Activated CD8-positive, alpha-beta memory T cell treated with anti-CD3 and anti-CD28 coated beads, Interleukin-2, amount 50 U/mL, for 4 hours (primary cell): ENCODE measurements at regions not wholly inside any gene's neighbourhood (a gene's known extent, or its start where the extent isn't known, plus 50 kb on each side); places are given as distances from the start of the nearest gene placed in this dataset.
"Not testable (repeated sequence)": the region's sequence is repeated elsewhere in the genome, so short reads cannot be mapped to it uniquely, and the experiment has no call there.

Experiments used
- DNase-seq: peaks from one replicate; pipeline ENCODE4 v3.0.0-alpha.2; 2020

- no peak for DNase-seq
Measured at GRCh38 chr4:77308843-77309242, 151.8 kb downstream of the CCNG2 start.

- no peak for DNase-seq
Measured at GRCh38 chr4:77309496-77309895, 152.5 kb downstream of the CCNG2 start.

GRCh38 chr4:77310931-77311330 lies 153.9 kb downstream of the CCNG2 start:
- DNase-seq = no peak

GRCh38 chr4:77314697-77315096 lies 157.7 kb downstream of the CCNG2 start:
- no peak for DNase-seq

GRCh38 chr4:77327151-77327550 lies 170.1 kb downstream of the CCNG2 start:
- no peak for DNase-seq

- DNase-seq = no peak
Measured at GRCh38 chr4:77332696-77333270, 175.8 kb downstream of the CCNG2 start.

- no peak for DNase-seq
Measured at GRCh38 chr4:77336411-77337142, 179.6 kb downstream of the CCNG2 start.

GRCh38 chr4:77342170-77342810 lies 185.3 kb downstream of the CCNG2 start:
- DNase-seq = no peak

- no peak for DNase-seq
Measured at GRCh38 chr4:77344001-77344400, 187.0 kb downstream of the CCNG2 start.

GRCh38 chr4:77344784-77345183 lies 187.8 kb downstream of the CCNG2 start:
- DNase-seq = no peak

- DNase-seq = no peak
Measured at GRCh38 chr4:77347351-77347966, 190.5 kb downstream of the CCNG2 start.

- no peak for DNase-seq
Measured at GRCh38 chr4:77348815-77349214, 191.8 kb downstream of the CCNG2 start.

- DNase-seq = no peak
Measured at GRCh38 chr4:77349364-77349763, 192.4 kb downstream of the CCNG2 start.

- DNase-seq = no peak
Measured at GRCh38 chr4:77349796-77350195, 192.8 kb downstream of the CCNG2 start.

- no peak for DNase-seq
Measured at GRCh38 chr4:77352192-77352591, 195.2 kb downstream of the CCNG2 start.

GRCh38 chr4:77353724-77354315 lies 196.8 kb downstream of the CCNG2 start:
- not testable (repeated sequence) for DNase-seq

- DNase-seq = no peak
Measured at GRCh38 chr4:77354550-77354949, 197.5 kb downstream of the CCNG2 start.

GRCh38 chr4:77355731-77356130 lies 198.7 kb downstream of the CCNG2 start:
- DNase-seq = no peak

GRCh38 chr4:77358315-77358928 lies 201.4 kb downstream of the CCNG2 start:
- no peak for DNase-seq

- DNase-seq = no peak
Measured at GRCh38 chr4:77360451-77360850, 203.4 kb downstream of the CCNG2 start.

- DNase-seq = not testable (repeated sequence)
Measured at GRCh38 chr4:77366876-77367275, 209.9 kb downstream of the CCNG2 start.

GRCh38 chr4:77367638-77368037 lies 210.6 kb downstream of the CCNG2 start:
- DNase-seq = no peak

- no peak for DNase-seq
Measured at GRCh38 chr4:77372375-77372774, 215.4 kb downstream of the CCNG2 start.
